Heart left ventricle (tissue), 16 donors: ENCODE measurements at regions not wholly inside any gene's neighbourhood (a gene's known extent, or its start where the extent isn't known, plus 50 kb on each side); places are given as distances from the start of the nearest gene placed in this dataset.

Source experiments
- ATAC-seq, 4 donors: fragments of 200-7000 bp; cut with Tn5 transposase; one replicate each; pipeline ENCODE4 v1.9.1; 2020 to 2022; ENCODE audit warnings: moderate library complexity in 4 of 4, mild to moderate bottlenecking in 3 of 4, moderate number of reproducible peaks in 1 of 4
- DNase-seq, 5 donors: peaks; one replicate each; pipeline ENCODE4 v3.0.0-alpha.2; 2020
- H3K27ac ChIP-seq, 12 donors: fragments of 200-600 bp; sonication (generic) in 4 of 12; one replicate each; pipeline versions ENCODE4 v1.5.0 to v1.8.0; 2016 to 2022; ENCODE audit warnings: mild to moderate bottlenecking in 2 of 12
- H3K27me3 ChIP-seq, 9 donors: fragments of 200-600 bp; sonication (generic) in 2 of 9; one replicate each; pipeline versions ENCODE4 v1.5.1 to v1.8.0; 2016 to 2022; ENCODE audit warnings: mild to moderate bottlenecking in 3 of 9
- H3K36me3 ChIP-seq, 9 donors: fragments of 200-600 bp; sonication (generic) in 2 of 9; one replicate each; pipeline versions ENCODE4 v1.5.0 to v1.8.0; 2018 to 2022; ENCODE audit warnings: mild to moderate bottlenecking in 2 of 9
- H3K4me1 ChIP-seq, 12 donors: fragments of 200-600 bp; sonication (generic) in 4 of 12; one replicate each; pipeline versions ENCODE4 v1.5.0 to v1.8.0; 2016 to 2022; ENCODE audit warnings: mild to moderate bottlenecking in 3 of 12
- H3K4me3 ChIP-seq, 12 donors: fragments of 200-600 bp; sonication (generic) in 4 of 12; one replicate each; pipeline versions ENCODE4 v1.5.0 to v1.8.0; 2017 to 2022; ENCODE audit warnings: mild to moderate bottlenecking in 9 of 12, moderate library complexity in 4 of 12
- H3K9me3 ChIP-seq, 12 donors: fragments of 200-600 bp; sonication (generic) in 4 of 12; one replicate each; pipeline versions ENCODE4 v1.5.0 to v1.8.0; 2016 to 2022; ENCODE audit warnings: mild to moderate bottlenecking in 1 of 12
- CTCF ChIP-seq, 12 donors: fragments of 200-600 bp; sonication (generic) in 4 of 12; IDR thresholded peaks; one replicate each; pipeline versions ENCODE4 v1.5.0 to v1.8.0; 2018 to 2022; ENCODE audit warnings: antibody characterized with exemption in 12 of 12, mild to moderate bottlenecking in 5 of 12
- POLR2A ChIP-seq, 2 donors: fragments of 450-650 bp; IDR thresholded peaks; one replicate each; pipeline ENCODE4 v1.6.1; 2017; ENCODE audit warnings: antibody characterized with exemption in 2 of 2, mild to moderate bottlenecking in 2 of 2, moderate library complexity in 2 of 2
- WGBS, 4 donors: extraction: QIAGEN DNeasy Blood & Tissue Kit in 2 of 4; methylation state at CpG; one replicate each; pipeline versions ENCODE4 v1.1.5 to v1.1.7; 2013 to 2018; 5-methylcytosine and 5-hydroxymethylcytosine counted together
- intact Hi-C, 10 donors: fragments of 100-400 bp; cut with DNase I; formaldehyde crosslinking; loops; one replicate each; pipeline versions ENCODE4 v1.11.1 to v1.14.2; 2022
- donor health status: ischemic (EF 13 %, LVEDD 7.1; RV severe dilation, severe dysfunction).
- donor health status: healthy with polysubstance abuse.
- donor health status: DM: no; HTN: yes; CAD: no.
- donor health status: DM: no; HTN: no; CAD: no.
- donor health status: ischemic (EF 25% LVEDD 6.9; RV normal size, moderate dysfunction).
- donor health status: ischemic (EF 25% LVEDD 5.7; RV mildly dilated, moderate dysfunction).
- donor health status: healthy.
- donor health status: DM: yes; HTN: yes; CAD: no.
- donor health status: ischemic (EF 35%, LVEDD 5.7; RV mildly dilated, moderate dysfunction).
- donor health status: nonischemic (EF 11% LVEDD 7.7; RV severe dilation, severe dysfunction).
- donor health status: DM: yes; HTN: yes; CAD: no.
- donor health status: PGD.
- donor health status: ischemic (EF 29% LVEDD 5.4; RV normal size, mild dysfunction).
- donor health status: nonischemic (EF 23%, LVEDD 6.1; RV moderate dilation, normal function).

- no peak for ATAC-seq
- WGBS, 4 donors: 89 to 100% (median 91%) methylated on average over 2 of the region's 2 CpGs
- H3K27me3 ChIP-seq: no peaks in the 10 kb centered on the region
- no peak for TF ChIP-seq CTCF (IDR thresholded peaks at IDR 0.05)
- no peak for TF ChIP-seq POLR2A (IDR thresholded peaks at IDR 0.05)
- H3K27ac ChIP-seq: no peak overlapping the region
- H3K36me3 ChIP-seq: no peaks in the 10 kb centered on the region
- no peak for DNase-seq
- peaks cover 0 to 3% (median 0%) of the 10 kb centered on the region in 12 donors for H3K9me3 ChIP-seq
- H3K4me1 ChIP-seq: no peaks in the 10 kb centered on the region
- H3K4me3 ChIP-seq: no peak overlapping the region
- intact Hi-C loops: no loop called here
Observed at GRCh38 chr2:219798430-219798829, 171.0 kb downstream of the SLC4A3 start.

GRCh38 chr2:219803294-219803693 is 175.9 kb downstream of the SLC4A3 start:
- no peak for DNase-seq
- H3K36me3 ChIP-seq: no peaks in the 10 kb centered on the region
- no peak for TF ChIP-seq POLR2A (IDR thresholded peaks at IDR 0.05)
- intact Hi-C loops: no loop called here
- WGBS, 4 donors: 72 to 81% (median 74%) methylated on average over 2 of the region's 2 CpGs
- H3K27ac ChIP-seq: no peak overlapping the region
- no peak overlapping the region for H3K4me3 ChIP-seq
- ATAC-seq: no peak
- H3K4me1 ChIP-seq: no peaks in the 10 kb centered on the region
- peaks cover 0 to 18% (median 0%) of the 10 kb centered on the region in 12 donors for H3K9me3 ChIP-seq
- no peaks in the 10 kb centered on the region for H3K27me3 ChIP-seq

GRCh38 chr2:219810895-219811294 is 183.5 kb downstream of the SLC4A3 start:
- H3K27ac ChIP-seq: no peak overlapping the region
- H3K27me3 ChIP-seq: no peaks in the 10 kb centered on the region
- no peak for DNase-seq
- intact Hi-C loops: no loop called here
- H3K36me3 ChIP-seq: no peaks in the 10 kb centered on the region
- peaks cover 0 to 37% (median 5%) of the 10 kb centered on the region in 12 donors for H3K9me3 ChIP-seq
- no peak overlapping the region for H3K4me3 ChIP-seq
- ATAC-seq: no peak
- H3K4me1 ChIP-seq: no peaks in the 10 kb centered on the region
- TF ChIP-seq CTCF (IDR thresholded peaks at IDR 0.05): no peak
- TF ChIP-seq POLR2A (IDR thresholded peaks at IDR 0.05): no peak

- Histone ChIP-seq H3K27ac (no peak overlapping the region), H3K27me3 (no peaks in the 10 kb centered on the region), H3K4me1 (no peaks in the 10 kb centered on the region), H3K36me3 (no peaks in the 10 kb centered on the region), H3K4me3 (no peak overlapping the region), H3K9me3 (peaks cover 0 to 28% (median 5%) of the 10 kb centered on the region in 12 donors)
- TF ChIP-seq POLR2A (IDR thresholded peaks at IDR 0.05) (no peak), CTCF (IDR thresholded peaks at IDR 0.05) (no peak)
- intact Hi-C loops: no loop called here
- ATAC-seq (no peak), DNase-seq (no peak)
- WGBS, 4 donors: 42 to 83% (median 58%) methylated on average over 1 to 2 of the region's 2 CpGs
Observed at GRCh38 chr2:219812672-219813071, 185.2 kb downstream of the SLC4A3 start.

GRCh38 chr2:219820767-219821166 is 193.3 kb downstream of the SLC4A3 start:
- intact Hi-C loops: no loop called here
- WGBS, 4 donors: 22 to 40% (median 24%) methylated on average over 4 of the region's 4 CpGs
- ATAC-seq: peak in 2 of 4 donors; percentile 38 to 39

More at GRCh38 chr2:219820767-219821166, 193.3 kb downstream of the SLC4A3 start:
- H3K36me3 ChIP-seq: no peaks in the 10 kb centered on the region
- no peak overlapping the region for H3K27ac ChIP-seq
- DNase-seq: no peak
- TF ChIP-seq CTCF (IDR thresholded peaks at IDR 0.05) (no peak), POLR2A (IDR thresholded peaks at IDR 0.05) (no peak)
- no peaks in the 10 kb centered on the region for H3K27me3 ChIP-seq
- H3K9me3 ChIP-seq: peaks cover 0 to 8% (median 0%) of the 10 kb centered on the region in 12 donors
- H3K4me3 ChIP-seq: no peak overlapping the region
- H3K4me1 ChIP-seq: peaks cover 0 to 6% (median 0%) of the 10 kb centered on the region in 12 donors
